ENCODE measurements at regions not wholly inside any gene's neighbourhood (a gene's known extent, or its start where the extent isn't known, plus 50 kb on each side); places are given as distances from the start of the nearest gene placed in this dataset.

DNA sequence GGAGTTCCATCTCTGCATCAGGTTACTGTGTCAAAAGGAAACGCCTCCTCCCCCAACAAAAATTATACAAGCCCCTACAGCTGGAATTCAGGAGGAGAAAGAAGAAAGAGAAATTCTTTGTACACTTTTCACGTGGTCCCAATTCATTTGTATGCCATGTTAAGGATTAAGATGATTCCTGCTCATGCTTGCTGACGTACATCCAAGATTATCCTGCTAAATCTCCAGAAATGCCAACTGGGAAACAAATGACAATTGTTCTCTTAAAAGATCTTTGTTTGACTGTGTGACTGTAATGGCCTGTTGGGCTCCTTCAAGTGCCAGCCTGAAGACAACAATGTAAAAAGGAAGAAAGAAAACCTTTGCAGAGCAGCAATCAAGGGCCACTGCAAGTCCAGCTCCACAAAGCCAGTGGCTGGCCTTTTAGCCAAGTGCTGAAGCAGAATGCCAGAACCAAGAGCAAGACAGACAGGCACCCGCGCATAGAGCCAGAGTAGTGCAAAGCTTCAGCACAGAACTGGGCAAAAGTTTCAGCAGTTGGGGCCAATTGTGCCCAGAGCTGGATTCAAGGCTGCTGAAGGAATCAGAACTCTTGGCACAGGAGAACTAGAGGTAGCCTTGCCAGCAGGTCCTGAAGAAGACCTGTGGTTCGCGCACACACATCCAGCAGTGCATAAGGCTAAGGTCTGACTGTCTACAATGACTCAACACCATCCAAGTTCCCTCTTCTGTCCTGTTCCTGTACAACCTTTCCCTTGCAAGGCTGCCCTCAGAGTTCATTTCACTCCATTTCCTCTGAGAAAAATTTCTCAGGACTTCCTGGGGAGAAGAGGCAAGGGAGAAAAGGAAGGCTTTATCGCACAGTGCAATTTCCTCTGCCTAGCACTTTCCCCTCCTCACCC is 209.7 kb upstream of the BMP4 start:
- Histone ChIP-seq H3K4me3 (ENCODE audit: low read length) (no peak overlapping the region), H3K79me2 (ENCODE audit: control insufficient read depth, low read length) (no peaks in the 10 kb centered on the region), H3K9me3 (ENCODE audit: control insufficient read depth, insufficient read depth, low read length) (no peaks in the 10 kb centered on the region), H3K27me3 (ENCODE audit: control insufficient read depth, low read length) (no peaks in the 10 kb centered on the region), H3K27ac (ENCODE audit: low read depth, low read length) (no peak overlapping the region), H3K9me2 (replicated peaks; ENCODE audit: control insufficient read depth, low read length) (no peaks in the 10 kb centered on the region), H3K36me3 (ENCODE audit: control insufficient read depth, low read length) (no peaks in the 10 kb centered on the region), H3F3A (ENCODE audit: control insufficient read depth, insufficient read depth) (no peaks in the 10 kb centered on the region), H3K4me2 (ENCODE audit: low read length) (no peak overlapping the region), H4K20me1 (ENCODE audit: control insufficient read depth, insufficient read depth, low read depth, low read length) (no peaks in the 10 kb centered on the region), H3K4me1 (ENCODE audit: control insufficient read depth, low read length) (no peaks in the 10 kb centered on the region)
- no peak for TF ChIP-seq EZH2phosphoT487 (IDR thresholded peaks at IDR 0.05; ENCODE audit: borderline replicate concordance, low read length)
- TF ChIP-seq, protein P1, sequence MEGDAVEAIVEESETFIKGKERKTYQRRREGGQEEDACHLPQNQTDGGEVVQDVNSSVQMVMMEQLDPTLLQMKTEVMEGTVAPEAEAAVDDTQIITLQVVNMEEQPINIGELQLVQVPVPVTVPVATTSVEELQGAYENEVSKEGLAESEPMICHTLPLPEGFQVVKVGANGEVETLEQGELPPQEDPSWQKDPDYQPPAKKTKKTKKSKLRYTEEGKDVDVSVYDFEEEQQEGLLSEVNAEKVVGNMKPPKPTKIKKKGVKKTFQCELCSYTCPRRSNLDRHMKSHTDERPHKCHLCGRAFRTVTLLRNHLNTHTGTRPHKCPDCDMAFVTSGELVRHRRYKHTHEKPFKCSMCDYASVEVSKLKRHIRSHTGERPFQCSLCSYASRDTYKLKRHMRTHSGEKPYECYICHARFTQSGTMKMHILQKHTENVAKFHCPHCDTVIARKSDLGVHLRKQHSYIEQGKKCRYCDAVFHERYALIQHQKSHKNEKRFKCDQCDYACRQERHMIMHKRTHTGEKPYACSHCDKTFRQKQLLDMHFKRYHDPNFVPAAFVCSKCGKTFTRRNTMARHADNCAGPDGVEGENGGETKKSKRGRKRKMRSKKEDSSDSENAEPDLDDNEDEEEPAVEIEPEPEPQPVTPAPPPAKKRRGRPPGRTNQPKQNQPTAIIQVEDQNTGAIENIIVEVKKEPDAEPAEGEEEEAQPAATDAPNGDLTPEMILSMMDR (IDR thresholded peaks at IDR 0.05; ENCODE audit: low read depth, low read length, poor library complexity, severe bottlenecking) = no peak

- no peaks in the 10 kb centered on the region for H3F3A ChIP-seq (ENCODE audit: control insufficient read depth, insufficient read depth)
- no peaks in the 10 kb centered on the region for H4K20me1 ChIP-seq (ENCODE audit: control insufficient read depth, insufficient read depth, low read depth, low read length)
- no peaks in the 10 kb centered on the region for H3K9me3 ChIP-seq (ENCODE audit: control insufficient read depth, insufficient read depth, low read length)
- H3K4me3 ChIP-seq (ENCODE audit: low read length) = no peak overlapping the region
- no peak overlapping the region for H3K27ac ChIP-seq (ENCODE audit: low read depth, low read length)
- H3K9me2 ChIP-seq (replicated peaks; ENCODE audit: control insufficient read depth, low read length) = no peaks in the 10 kb centered on the region
- H3K36me3 ChIP-seq (ENCODE audit: control insufficient read depth, low read length) = no peaks in the 10 kb centered on the region
- H3K4me2 ChIP-seq (ENCODE audit: low read length) = no peak overlapping the region
- no peak for TF ChIP-seq EZH2phosphoT487 (IDR thresholded peaks at IDR 0.05; ENCODE audit: borderline replicate concordance, low read length)
- TF ChIP-seq, protein P1 (IDR thresholded peaks at IDR 0.05; ENCODE audit: low read depth, low read length, poor library complexity, severe bottlenecking) = no peak
- no peaks in the 10 kb centered on the region; the same call in 1 of the 2 replicates for H3K27me3 ChIP-seq (ENCODE audit: control insufficient read depth, low read length)
- H3K79me2 ChIP-seq (ENCODE audit: control insufficient read depth, low read length) = no peaks in the 10 kb centered on the region
- H3K4me1 ChIP-seq (ENCODE audit: control insufficient read depth, low read length) = no peaks in the 10 kb centered on the region
Measured at GRCh38 chr14:54168489-54168888, 211.9 kb upstream of the BMP4 start.

GRCh38 chr14:54169254-54169924 is 212.8 kb upstream of the BMP4 start:
- H3K9me3 ChIP-seq (ENCODE audit: control insufficient read depth, insufficient read depth, low read length) = no peaks in the 10 kb centered on the region
- no peaks in the 10 kb centered on the region for H4K20me1 ChIP-seq (ENCODE audit: control insufficient read depth, insufficient read depth, low read depth, low read length)
- TF ChIP-seq EZH2phosphoT487 (IDR thresholded peaks at IDR 0.05; ENCODE audit: borderline replicate concordance, low read length) = no peak
- TF ChIP-seq, protein P1 (IDR thresholded peaks at IDR 0.05; ENCODE audit: low read depth, low read length, poor library complexity, severe bottlenecking) = no peak
- H3K4me2 ChIP-seq (ENCODE audit: low read length) = no peak overlapping the region
- no peaks in the 10 kb centered on the region for H3K4me1 ChIP-seq (ENCODE audit: control insufficient read depth, low read length)
- no peaks in the 10 kb centered on the region for H3K9me2 ChIP-seq (replicated peaks; ENCODE audit: control insufficient read depth, low read length)
- no peak overlapping the region for H3K4me3 ChIP-seq (ENCODE audit: low read length)
- no peak overlapping the region for H3K27ac ChIP-seq (ENCODE audit: low read depth, low read length)
- H3K36me3 ChIP-seq (ENCODE audit: control insufficient read depth, low read length) = no peaks in the 10 kb centered on the region
- no peaks in the 10 kb centered on the region for H3K79me2 ChIP-seq (ENCODE audit: control insufficient read depth, low read length)
- H3F3A ChIP-seq (ENCODE audit: control insufficient read depth, insufficient read depth) = no peaks in the 10 kb centered on the region
- no peaks in the 10 kb centered on the region; the same call in 1 of the 2 replicates for H3K27me3 ChIP-seq (ENCODE audit: control insufficient read depth, low read length)
